ENCODE measurements at regions not wholly inside any gene's neighbourhood (a gene's known extent, or its start where the extent isn't known, plus 50 kb on each side); places are given as distances from the start of the nearest gene placed in this dataset.

GRCh38 chr9:88773126-88773525 lies 218.1 kb upstream of the S1PR3 start:
- no peak overlapping the region for H3K4me3 ChIP-seq (ENCODE audit: low read depth, low read length)
- DNase-seq (ENCODE audit: low read depth): no peak
- TF ChIP-seq CTCF (IDR thresholded peaks at IDR 0.05; ENCODE audit: low read depth, low read length, missing control alignments): no peak

- no peak for DNase-seq (ENCODE audit: low read depth)
- H3K4me3 ChIP-seq (ENCODE audit: low read depth, low read length): no peak overlapping the region
- no peak for TF ChIP-seq CTCF (IDR thresholded peaks at IDR 0.05; ENCODE audit: low read depth, low read length, missing control alignments)
Observed at GRCh38 chr9:88773627-88774244, 217.5 kb upstream of the S1PR3 start.

- no peak for DNase-seq (ENCODE audit: low read depth)
- no peak overlapping the region for H3K4me3 ChIP-seq (ENCODE audit: low read depth, low read length)
- TF ChIP-seq CTCF (IDR thresholded peaks at IDR 0.05; ENCODE audit: low read depth, low read length, missing control alignments): no peak
Observed at GRCh38 chr9:88775037-88775471, 216.2 kb upstream of the S1PR3 start.

- DNase-seq (ENCODE audit: low read depth): no peak
- H3K4me3 ChIP-seq (ENCODE audit: low read depth, low read length): no peak overlapping the region
- no peak for TF ChIP-seq CTCF (IDR thresholded peaks at IDR 0.05; ENCODE audit: low read depth, low read length, missing control alignments)
Observed at GRCh38 chr9:88775559-88775958, 215.7 kb upstream of the S1PR3 start.

- no peak for TF ChIP-seq CTCF (IDR thresholded peaks at IDR 0.05; ENCODE audit: low read depth, low read length, missing control alignments)
- DNase-seq (ENCODE audit: low read depth): no peak
- H3K4me3 ChIP-seq (ENCODE audit: low read depth, low read length): no peak overlapping the region
Observed at GRCh38 chr9:88775966-88776365, 215.3 kb upstream of the S1PR3 start.

- no peak for DNase-seq (ENCODE audit: low read depth)
- H3K4me3 ChIP-seq (ENCODE audit: low read depth, low read length): no peak overlapping the region
- TF ChIP-seq CTCF (IDR thresholded peaks at IDR 0.05; ENCODE audit: low read depth, low read length, missing control alignments): no peak
Observed at GRCh38 chr9:88776717-88777497, 214.4 kb upstream of the S1PR3 start.
